UCSD-AML1 (cell line): ENCODE measurements at regions not wholly inside any gene's neighbourhood (a gene's known extent, or its start where the extent isn't known, plus 50 kb on each side); places are given as distances from the start of the nearest gene placed in this dataset.
"Not testable (repeated sequence)": the region's sequence is repeated elsewhere in the genome, so short reads cannot be mapped to it uniquely, and the experiment has no call there.

Experiments used
- DNase-seq: peaks from one replicate; lab custom pipeline; 2025; ENCODE audit not compliant: unreplicated experiment; lab: John Stamatoyannopoulos, UW

GRCh38 chr1:66455446-66455845 is 78.5 kb upstream of the SGIP1 start:
- no peak for DNase-seq

GRCh38 chr1:66460776-66461175 is 73.2 kb upstream of the SGIP1 start:
- no peak for DNase-seq

- no peak for DNase-seq
Measured at GRCh38 chr1:66462313-66462712, 71.6 kb upstream of the SGIP1 start.

- DNase-seq = no peak
Measured at GRCh38 chr1:66464351-66464750, 69.6 kb upstream of the SGIP1 start.

GRCh38 chr1:66464802-66465201 is 69.2 kb upstream of the SGIP1 start:
- DNase-seq = no peak

GRCh38 chr1:66466695-66467094 is 67.3 kb upstream of the SGIP1 start:
- DNase-seq = not testable (repeated sequence)

- no peak for DNase-seq
Measured at GRCh38 chr1:66468722-66469121, 65.2 kb upstream of the SGIP1 start.

GRCh38 chr1:66475940-66476339 is 58.0 kb upstream of the SGIP1 start:
- DNase-seq = no peak

- DNase-seq = no peak
Measured at GRCh38 chr1:66476774-66477173, 57.2 kb upstream of the SGIP1 start.

- DNase-seq = no peak
Measured at GRCh38 chr1:66478116-66478515, 55.8 kb upstream of the SGIP1 start.

- no peak for DNase-seq
Measured at GRCh38 chr1:66480162-66480561, 53.8 kb upstream of the SGIP1 start.

- DNase-seq = not testable (repeated sequence)
Measured at GRCh38 chr1:66481215-66481614, 52.7 kb upstream of the SGIP1 start.
